Neuronal stem cell (in vitro differentiated cells): ENCODE measurements at regions not wholly inside any gene's neighbourhood (a gene's known extent, or its start where the extent isn't known, plus 50 kb on each side); places are given as distances from the start of the nearest gene placed in this dataset.

ENCODE experiments used
- DNase-seq: peaks from one replicate; pipeline ENCODE4 v3.0.0-alpha.2; 2013; ENCODE audit warnings: low spot score
- H2AFZ ChIP-seq: one replicate; pipeline ENCODE4 v1.6.1; 2013; ENCODE audit warnings: mild to moderate bottlenecking, low read length, inconsistent platforms
- H2AK5ac ChIP-seq: 2 replicates; pipeline ENCODE4 v1.6.1; 2013; ENCODE audit warnings: low read depth, mild to moderate bottlenecking, inconsistent platforms, low read length, moderate library complexity, mixed read lengths
- H2BK120ac ChIP-seq: 2 replicates; pipeline ENCODE4 v1.6.1; 2013; ENCODE audit warnings: low read depth, mild to moderate bottlenecking, inconsistent platforms, low read length, moderate library complexity, mixed read lengths
- H2BK12ac ChIP-seq: one replicate; pipeline ENCODE4 v1.6.1; 2013; ENCODE audit warnings: low read length, inconsistent platforms
- H2BK15ac ChIP-seq: 2 replicates; pipeline ENCODE4 v1.6.1; 2013; ENCODE audit warnings: mild to moderate bottlenecking, low read length, inconsistent platforms, mixed read lengths
- H2BK5ac ChIP-seq: one replicate; pipeline ENCODE4 v1.6.1; 2013; ENCODE audit warnings: inconsistent platforms, mild to moderate bottlenecking, low read length, moderate library complexity
- H3K14ac ChIP-seq: one replicate; pipeline ENCODE4 v1.6.1; 2013; ENCODE audit warnings: low read length, inconsistent platforms
- H3K18ac ChIP-seq: 2 replicates; pipeline ENCODE4 v1.6.1; 2013; ENCODE audit warnings: low read length, inconsistent platforms
- H3K23ac ChIP-seq: 2 replicates; pipeline ENCODE4 v1.6.1; 2013; ENCODE audit warnings: low read depth, mild to moderate bottlenecking, mixed read lengths, low read length, inconsistent platforms; ENCODE audit not compliant: poor library complexity
- H3K27ac ChIP-seq: replicated peaks from 3 replicates; pipeline ENCODE4 v1.5.1; 2013; ENCODE audit warnings: low read length, inconsistent platforms
- H3K27me3 ChIP-seq, 3 experiments: 2 replicates each; pipeline ENCODE4 v1.6.1; 2013; ENCODE audit warnings: low read length in 3 of 3, mild to moderate bottlenecking in 2 of 3, inconsistent platforms in 1 of 3, low read depth in 1 of 3, mixed read lengths in 1 of 3, moderate library complexity in 1 of 3; ENCODE audit not compliant: control insufficient read depth in 3 of 3, insufficient read depth in 3 of 3
- H3K36me3 ChIP-seq, 2 donors: replicated peaks in 1 of 2; 2 replicates each; pipeline ENCODE4 v1.6.1; 2013; ENCODE audit warnings: low read length in 2 of 2; ENCODE audit not compliant: control insufficient read depth in 2 of 2, insufficient read depth in 2 of 2
- H3K4ac ChIP-seq: 2 replicates; pipeline ENCODE4 v1.6.1; 2013; ENCODE audit warnings: inconsistent platforms, mild to moderate bottlenecking, low read length, moderate library complexity
- H3K4me1 ChIP-seq, 2 donors: 1 replicate in 1 of 2; 2 replicates in 1 of 2; pipeline ENCODE4 v1.6.1; 2013; ENCODE audit warnings: low read length in 2 of 2, low read depth in 1 of 2; ENCODE audit not compliant: control insufficient read depth in 2 of 2, insufficient read depth in 1 of 2
- H3K4me2 ChIP-seq: one replicate; pipeline ENCODE4 v1.6.1; 2013; ENCODE audit warnings: mild to moderate bottlenecking, low read length, inconsistent platforms; ENCODE audit not compliant: insufficient read depth, poor library complexity, severe bottlenecking
- H3K4me3 ChIP-seq, 2 donors: 2 replicates each; pipeline ENCODE4 v1.5.1; 2013; ENCODE audit warnings: low read length in 2 of 2, mild to moderate bottlenecking in 2 of 2, inconsistent platforms in 1 of 2, moderate library complexity in 1 of 2
- H3K79me1 ChIP-seq: one replicate; pipeline ENCODE4 v1.6.1; 2013; ENCODE audit warnings: low read depth, mild to moderate bottlenecking, inconsistent platforms, low read length, moderate library complexity
- H3K9ac ChIP-seq: one replicate; pipeline ENCODE4 v1.6.1; 2013; ENCODE audit warnings: mild to moderate bottlenecking, low read depth, low read length, inconsistent platforms; ENCODE audit not compliant: poor library complexity
- H3K9me3 ChIP-seq, 2 donors: replicated peaks in 1 of 2; 2 replicates each; pipeline versions ENCODE3 to v1.6.1; 2013; ENCODE audit warnings: low read length in 2 of 2, mild to moderate bottlenecking in 2 of 2, inconsistent platforms in 1 of 2, low read depth in 1 of 2, mixed read lengths in 1 of 2, moderate library complexity in 1 of 2; ENCODE audit not compliant: control insufficient read depth in 2 of 2, insufficient read depth in 1 of 2
- H4K8ac ChIP-seq: one replicate; pipeline ENCODE4 v1.6.1; 2013; ENCODE audit warnings: low read depth, mild to moderate bottlenecking, inconsistent platforms, low read length, moderate library complexity
- H4K91ac ChIP-seq: one replicate; pipeline ENCODE4 v1.6.1; 2013; ENCODE audit warnings: low read length, low read depth, mild to moderate bottlenecking, inconsistent platforms; ENCODE audit not compliant: poor library complexity
- WGBS, 2 donors: extraction: QIAGEN DNeasy Blood & Tissue Kit; methylation state at CpG; one replicate each; pipeline ENCODE4 v1.1.7; 2013; ENCODE audit warnings: missing lambda C conversion rate in 2 of 2, mixed read lengths in 1 of 2; ENCODE audit not compliant: insufficient read length in 2 of 2, insufficient replicate concordance in 1 of 2; ENCODE audit errors: extremely low coverage in 2 of 2; 5-methylcytosine and 5-hydroxymethylcytosine counted together

GRCh38 chr3:70120357-70120966, 120.9 kb downstream of the SAMMSON start:
- H3K4ac ChIP-seq: no peak overlapping the region
- no peak overlapping the region for H2BK12ac ChIP-seq
- no peak overlapping the region for H4K8ac ChIP-seq
- no peak overlapping the region for H3K14ac ChIP-seq
- H3K36me3 ChIP-seq: no peaks in the 10 kb centered on the region
- H2AFZ ChIP-seq: no peak overlapping the region
- H3K9me3 ChIP-seq: peaks cover 0 to 2% of the 10 kb centered on the region in 2 donors
- H3K4me3 ChIP-seq: no peak overlapping the region
- DNase-seq: peak; percentile 9
- H2BK15ac ChIP-seq: no peak overlapping the region
- no peak overlapping the region for H2AK5ac ChIP-seq
- H3K27ac ChIP-seq: no peak overlapping the region
- no peak overlapping the region for H3K4me2 ChIP-seq
- H2BK120ac ChIP-seq: no peak overlapping the region
- H2BK5ac ChIP-seq: no peak overlapping the region
- H3K9ac ChIP-seq: no peak overlapping the region
- WGBS, 2 donors: no CpG with 5 or more reads among the region's 11 CpGs
- no peaks in the 10 kb centered on the region for H3K79me1 ChIP-seq
- H3K23ac ChIP-seq: no peak overlapping the region
- H4K91ac ChIP-seq: no peak overlapping the region
- H3K18ac ChIP-seq: no peak overlapping the region
- no peaks in the 10 kb centered on the region for H3K4me1 ChIP-seq
- no peaks in the 10 kb centered on the region for H3K27me3 ChIP-seq

- H3K4ac ChIP-seq: no peak overlapping the region
- H3K27me3 ChIP-seq: no peaks in the 10 kb centered on the region
- H3K23ac ChIP-seq: no peak overlapping the region
- no CpG with 5 or more reads among the region's 1 CpG for WGBS, 2 donors
- no peak overlapping the region for H2BK5ac ChIP-seq
- no peak overlapping the region for H2AFZ ChIP-seq
- no peak overlapping the region for H3K18ac ChIP-seq
- H3K9ac ChIP-seq: no peak overlapping the region
- no peak overlapping the region for H3K14ac ChIP-seq
- no peak for DNase-seq
- no peak overlapping the region for H2BK120ac ChIP-seq
- no peak overlapping the region for H4K8ac ChIP-seq
- no peak overlapping the region for H2BK12ac ChIP-seq
- H3K9me3 ChIP-seq: no peaks in the 10 kb centered on the region
- no peak overlapping the region for H3K4me2 ChIP-seq
- no peak overlapping the region for H3K27ac ChIP-seq
- H3K4me1 ChIP-seq: no peaks in the 10 kb centered on the region
- no peak overlapping the region for H4K91ac ChIP-seq
- H2AK5ac ChIP-seq: no peak overlapping the region
- no peak overlapping the region for H3K4me3 ChIP-seq
- H3K36me3 ChIP-seq: no peaks in the 10 kb centered on the region
- no peak overlapping the region for H2BK15ac ChIP-seq
- H3K79me1 ChIP-seq: no peaks in the 10 kb centered on the region
Observed at GRCh38 chr3:70127192-70127591, 127.7 kb downstream of the SAMMSON start.

GRCh38 chr3:70137366-70137765, 137.8 kb downstream of the SAMMSON start:
- no peak overlapping the region for H3K23ac ChIP-seq
- H2BK5ac ChIP-seq: no peak overlapping the region
- no peak overlapping the region for H4K91ac ChIP-seq
- H3K4me3 ChIP-seq: no peak overlapping the region
- H4K8ac ChIP-seq: no peak overlapping the region
- H3K4me2 ChIP-seq: no peak overlapping the region
- no peak for DNase-seq
- no peaks in the 10 kb centered on the region for H3K4me1 ChIP-seq
- H3K27ac ChIP-seq: no peak overlapping the region
- H3K9me3 ChIP-seq: peaks cover 0 to 2% of the 10 kb centered on the region in 2 donors
- no CpG with 5 or more reads among the region's 2 CpGs for WGBS, 2 donors
- H2AFZ ChIP-seq: no peak overlapping the region
- H3K18ac ChIP-seq: no peak overlapping the region
- H2AK5ac ChIP-seq: no peak overlapping the region
- H3K14ac ChIP-seq: no peak overlapping the region
- H3K79me1 ChIP-seq: no peaks in the 10 kb centered on the region
- no peak overlapping the region for H3K9ac ChIP-seq
- no peak overlapping the region for H2BK12ac ChIP-seq
- peaks cover 0 to 4% (median 0%) of the 10 kb centered on the region in 3 experiments for H3K27me3 ChIP-seq
- no peak overlapping the region for H2BK120ac ChIP-seq
- no peaks in the 10 kb centered on the region for H3K36me3 ChIP-seq
- no peak overlapping the region for H2BK15ac ChIP-seq
- H3K4ac ChIP-seq: no peak overlapping the region

DNA sequence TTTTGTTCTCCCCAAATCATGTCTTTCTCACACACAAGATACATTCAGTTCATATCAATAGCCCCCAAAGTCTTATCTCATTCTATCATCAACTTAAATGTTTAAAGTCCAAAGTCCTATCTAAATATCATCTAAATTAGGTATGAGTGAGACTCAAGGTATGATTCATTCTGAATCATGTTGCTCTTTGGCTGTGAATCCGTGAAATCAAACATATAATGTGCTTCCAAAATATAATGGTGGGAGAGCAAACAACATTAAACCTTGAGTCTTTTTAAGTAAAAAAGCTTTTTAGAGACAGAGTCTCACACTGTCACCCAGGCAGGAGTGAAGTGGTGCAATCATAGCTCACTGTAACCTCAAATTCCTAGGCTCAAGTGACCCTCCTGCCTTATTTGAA, 139.1 kb downstream of the SAMMSON start:
- H4K91ac ChIP-seq: no peak overlapping the region
- H3K14ac ChIP-seq: no peak overlapping the region
- no peak overlapping the region for H2AK5ac ChIP-seq
- peaks cover 0 to 4% (median 0%) of the 10 kb centered on the region in 3 experiments for H3K27me3 ChIP-seq
- no peak overlapping the region for H3K4me3 ChIP-seq
- no peak overlapping the region for H3K9ac ChIP-seq
- no peaks in the 10 kb centered on the region for H3K36me3 ChIP-seq
- no peaks in the 10 kb centered on the region for H3K79me1 ChIP-seq
- H3K4ac ChIP-seq: no peak overlapping the region
- no peak overlapping the region for H2BK5ac ChIP-seq
- no peaks in the 10 kb centered on the region for H3K4me1 ChIP-seq
- no peak for DNase-seq
- H4K8ac ChIP-seq: no peak overlapping the region
- no peak overlapping the region for H2BK120ac ChIP-seq
- no peak overlapping the region for H3K23ac ChIP-seq
- no peak overlapping the region for H2BK12ac ChIP-seq
- no CpG with 5 or more reads among the region's 1 CpG for WGBS, 2 donors
- no peak overlapping the region for H2AFZ ChIP-seq
- H3K27ac ChIP-seq: no peak overlapping the region
- peaks cover 0 to 2% of the 10 kb centered on the region in 2 donors for H3K9me3 ChIP-seq
- H2BK15ac ChIP-seq: no peak overlapping the region
- H3K4me2 ChIP-seq: no peak overlapping the region
- no peak overlapping the region for H3K18ac ChIP-seq
